WERI-Rb-1 (cell line): ENCODE measurements at regions not wholly inside any gene's neighbourhood (a gene's known extent, or its start where the extent isn't known, plus 50 kb on each side); places are given as distances from the start of the nearest gene placed in this dataset.

Source experiments
- DNase-seq: peaks from one replicate; pipeline ENCODE4 v3.0.0-alpha.2; 2020
- H3K27ac ChIP-seq: fragments of 250-450 bp; sonication (Bioruptor Pico); 2 replicates; pipeline ENCODE4 v1.5.1; 2020; ENCODE audit warnings: mild to moderate bottlenecking, moderate library complexity
- H3K27me3 ChIP-seq: fragments of 250-450 bp; sonication (Bioruptor Pico); 2 replicates; pipeline ENCODE4 v1.5.1; 2021; ENCODE audit warnings: mild to moderate bottlenecking, low read depth, moderate library complexity; ENCODE audit not compliant: insufficient read depth, severe bottlenecking
- H3K36me3 ChIP-seq: fragments of 250-450 bp; sonication (Bioruptor Pico); 2 replicates; pipeline ENCODE4 v1.5.1; 2020; ENCODE audit warnings: mild to moderate bottlenecking, moderate library complexity
- H3K4me3 ChIP-seq: 2 replicates; pipeline ENCODE4 v1.5.1; 2011; ENCODE audit warnings: low read depth, mild to moderate bottlenecking, control low read depth, low read length
- H3K9me3 ChIP-seq: fragments of 250-450 bp; sonication (Bioruptor Pico); 2 replicates; pipeline ENCODE4 v1.5.1; 2021; ENCODE audit warnings: mild to moderate bottlenecking, moderate library complexity; ENCODE audit not compliant: severe bottlenecking
- TF ChIP-seq, protein P1 (sequence below): IDR thresholded peaks from 2 replicates; pipeline ENCODE4 v1.5.1; 2011; ENCODE audit warnings: low read depth, mild to moderate bottlenecking, control low read depth, inconsistent platforms, low read length

DNA sequence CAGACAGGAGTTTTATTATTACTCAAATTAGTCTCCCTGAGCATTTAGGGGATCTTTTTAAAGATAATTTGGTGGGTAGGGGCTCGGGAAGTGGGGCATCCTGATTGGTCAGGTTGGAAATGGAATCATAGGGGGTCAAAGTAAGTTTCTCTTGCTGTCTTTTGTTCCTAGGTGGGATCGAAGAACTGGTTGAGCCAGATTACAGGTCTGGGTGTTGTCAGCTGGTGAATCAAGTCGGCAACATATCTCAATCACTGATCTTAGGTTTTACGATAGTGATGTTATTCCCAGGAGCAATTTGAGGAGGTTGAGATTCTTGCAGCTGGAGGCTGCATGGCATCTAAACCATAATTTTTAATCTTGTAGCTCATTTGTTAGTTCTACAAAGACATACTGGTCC lies 629.5 kb upstream of the AMOT start:
- no peaks in the 10 kb centered on the region for H3K36me3 ChIP-seq
- H3K9me3 ChIP-seq, result no peaks in the 10 kb centered on the region
- no peak for DNase-seq
- no peak overlapping the region for H3K4me3 ChIP-seq
- TF ChIP-seq, protein P1, sequence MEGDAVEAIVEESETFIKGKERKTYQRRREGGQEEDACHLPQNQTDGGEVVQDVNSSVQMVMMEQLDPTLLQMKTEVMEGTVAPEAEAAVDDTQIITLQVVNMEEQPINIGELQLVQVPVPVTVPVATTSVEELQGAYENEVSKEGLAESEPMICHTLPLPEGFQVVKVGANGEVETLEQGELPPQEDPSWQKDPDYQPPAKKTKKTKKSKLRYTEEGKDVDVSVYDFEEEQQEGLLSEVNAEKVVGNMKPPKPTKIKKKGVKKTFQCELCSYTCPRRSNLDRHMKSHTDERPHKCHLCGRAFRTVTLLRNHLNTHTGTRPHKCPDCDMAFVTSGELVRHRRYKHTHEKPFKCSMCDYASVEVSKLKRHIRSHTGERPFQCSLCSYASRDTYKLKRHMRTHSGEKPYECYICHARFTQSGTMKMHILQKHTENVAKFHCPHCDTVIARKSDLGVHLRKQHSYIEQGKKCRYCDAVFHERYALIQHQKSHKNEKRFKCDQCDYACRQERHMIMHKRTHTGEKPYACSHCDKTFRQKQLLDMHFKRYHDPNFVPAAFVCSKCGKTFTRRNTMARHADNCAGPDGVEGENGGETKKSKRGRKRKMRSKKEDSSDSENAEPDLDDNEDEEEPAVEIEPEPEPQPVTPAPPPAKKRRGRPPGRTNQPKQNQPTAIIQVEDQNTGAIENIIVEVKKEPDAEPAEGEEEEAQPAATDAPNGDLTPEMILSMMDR, result no peak
- peaks cover 61% of the 10 kb centered on the region for H3K27me3 ChIP-seq
- no peak overlapping the region for H3K27ac ChIP-seq

DNA sequence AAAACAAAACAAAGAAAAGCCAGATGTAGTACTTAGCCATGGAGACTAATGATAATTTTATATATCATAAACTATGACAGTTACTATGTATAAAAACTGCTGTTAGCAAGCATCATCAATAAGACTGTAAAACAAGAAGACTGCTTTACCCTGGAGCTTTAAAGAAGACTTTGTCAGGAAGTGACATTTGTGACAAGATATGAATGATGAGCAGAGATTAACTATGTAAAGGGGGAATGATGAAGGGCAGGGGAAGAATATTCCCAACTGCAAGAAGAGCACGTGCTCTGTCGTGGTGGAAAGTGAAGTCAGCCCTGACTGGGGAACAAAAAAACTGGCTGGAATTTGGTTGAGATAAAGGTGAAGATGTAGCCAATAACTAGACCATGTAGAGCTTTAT lies 617.1 kb upstream of the AMOT start:
- TF ChIP-seq, protein P1, result no peak
- H3K9me3 ChIP-seq, result peaks cover 2% of the 10 kb centered on the region

DNA sequence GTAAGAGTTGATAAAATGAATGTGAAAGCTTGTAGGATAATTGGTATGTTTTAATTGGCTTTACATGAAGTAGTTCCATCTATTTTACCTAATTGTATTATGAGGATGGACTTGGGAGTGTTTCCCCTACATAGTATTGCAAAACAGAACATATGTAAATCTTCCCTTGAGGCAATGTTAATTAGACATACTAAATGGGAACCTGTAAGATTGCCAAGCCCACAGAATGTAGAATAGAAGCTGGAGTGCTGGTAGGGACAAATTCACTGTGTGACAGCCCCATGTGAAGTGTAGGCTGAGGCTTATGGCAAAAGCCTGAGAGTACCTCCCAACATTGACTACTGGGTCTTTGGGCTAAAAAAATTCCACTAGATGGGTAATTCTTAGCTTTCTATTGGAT lies 615.0 kb upstream of the AMOT start:
- Histone ChIP-seq H3K36me3 (no peaks in the 10 kb centered on the region), H3K27ac (no peak overlapping the region), H3K9me3 (no peaks in the 10 kb centered on the region), H3K4me3 (no peak overlapping the region), H3K27me3 (peaks cover 16% of the 10 kb centered on the region)
- TF ChIP-seq, protein P1, result no peak
- no peak for DNase-seq

More for the DNA sequence above, 617.1 kb upstream of the AMOT start:
- DNase-seq, result no peak
- Histone ChIP-seq H3K36me3 (no peaks in the 10 kb centered on the region), H3K4me3 (no peak overlapping the region), H3K27ac (no peak overlapping the region), H3K27me3 (peaks cover 14% of the 10 kb centered on the region)

DNA sequence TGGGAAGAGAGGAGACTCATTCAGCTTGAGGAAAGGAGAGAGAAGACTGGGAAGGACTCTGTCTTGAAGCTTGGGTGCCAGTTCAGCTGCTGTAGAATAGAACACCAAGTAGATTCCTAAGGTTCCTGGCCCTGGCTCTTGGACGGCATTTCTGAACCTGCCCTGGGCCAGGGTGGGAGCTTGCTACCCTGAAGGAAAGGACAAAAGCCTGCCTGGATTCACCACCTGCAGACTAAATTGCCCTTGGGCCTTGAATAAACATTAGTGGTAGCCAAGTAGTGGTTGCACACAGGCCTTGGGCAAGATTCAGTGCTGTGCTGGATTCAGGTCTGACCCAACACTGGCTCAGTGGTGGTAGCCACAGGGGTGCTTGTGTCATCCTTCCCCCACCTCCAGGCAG lies 588.4 kb upstream of the AMOT start:
- DNase-seq, result no peak
- TF ChIP-seq, protein P1, result no peak
- Histone ChIP-seq H3K36me3 (no peaks in the 10 kb centered on the region), H3K4me3 (no peak overlapping the region), H3K9me3 (no peaks in the 10 kb centered on the region), H3K27ac (no peak overlapping the region), H3K27me3 (peaks cover 29% of the 10 kb centered on the region)

DNA sequence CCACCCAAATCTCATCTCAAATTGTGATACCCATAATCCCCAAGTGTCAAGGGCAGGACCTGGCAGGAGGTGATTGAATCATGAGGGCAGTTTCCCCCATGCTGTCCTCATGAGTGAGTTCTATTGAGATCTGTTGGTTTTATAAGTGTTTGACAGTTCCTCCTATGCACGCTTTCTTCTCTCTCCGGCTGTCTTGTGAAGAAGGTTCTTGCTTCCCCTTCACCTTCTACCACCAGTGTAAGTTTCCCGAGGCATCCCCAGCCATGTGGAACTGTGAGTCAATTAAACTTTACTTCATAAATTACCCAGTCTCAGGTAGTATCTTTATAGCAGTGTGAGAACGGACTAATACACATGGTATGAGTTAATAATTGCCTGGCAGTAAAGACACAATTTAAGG lies 581.7 kb upstream of the AMOT start:
- Histone ChIP-seq H3K9me3 (no peaks in the 10 kb centered on the region), H3K27me3 (peaks cover 39% of the 10 kb centered on the region), H3K27ac (no peak overlapping the region), H3K36me3 (no peaks in the 10 kb centered on the region), H3K4me3 (no peak overlapping the region)
- no peak for DNase-seq
- TF ChIP-seq, protein P1, result no peak

DNA sequence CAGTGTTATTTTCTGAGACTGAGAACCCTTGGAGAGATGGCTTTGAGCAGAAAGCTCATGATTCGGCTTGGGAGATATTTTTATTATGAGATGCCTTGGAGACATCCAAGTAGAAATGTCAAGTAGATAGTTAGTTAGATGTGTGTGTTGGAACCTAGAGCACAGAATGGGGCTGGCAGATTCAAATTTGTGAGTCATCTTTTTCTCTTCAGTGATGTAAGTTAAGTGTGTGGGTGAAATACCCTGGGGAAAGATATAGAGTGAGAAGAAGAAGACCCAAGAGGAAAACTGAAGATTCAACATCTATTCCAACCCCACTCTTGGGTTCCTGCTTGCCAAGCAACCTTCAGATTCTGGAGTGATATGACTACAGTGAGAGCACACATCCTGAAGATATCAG lies 580.8 kb upstream of the AMOT start:
- TF ChIP-seq, protein P1, result no peak
- peaks cover 48% of the 10 kb centered on the region for H3K27me3 ChIP-seq
- no peaks in the 10 kb centered on the region for H3K36me3 ChIP-seq
- no peak overlapping the region for H3K27ac ChIP-seq
- H3K9me3 ChIP-seq, result no peaks in the 10 kb centered on the region
- DNase-seq, result no peak
- H3K4me3 ChIP-seq, result no peak overlapping the region
